ENCODE measurements at regions not wholly inside any gene's neighbourhood (a gene's known extent, or its start where the extent isn't known, plus 50 kb on each side); places are given as distances from the start of the nearest gene placed in this dataset.
"Not testable (repeated sequence)": the region's sequence is repeated elsewhere in the genome, so short reads cannot be mapped to it uniquely, and the experiment has no call there.

- DNase-seq (ENCODE audit: low read depth in 1 of 2, low spot score in 1 of 2) = no peak
Observed at GRCh38 chr3:194249323-194250097, 101.6 kb downstream of the CPN2 start.

- no peak for DNase-seq (ENCODE audit: low read depth in 1 of 2, low spot score in 1 of 2)
Observed at GRCh38 chr3:194250098-194251002, 100.8 kb downstream of the CPN2 start.

GRCh38 chr3:194251007-194251406 lies 100.1 kb downstream of the CPN2 start:
- DNase-seq (ENCODE audit: low read depth in 1 of 2, low spot score in 1 of 2) = no peak

DNA sequence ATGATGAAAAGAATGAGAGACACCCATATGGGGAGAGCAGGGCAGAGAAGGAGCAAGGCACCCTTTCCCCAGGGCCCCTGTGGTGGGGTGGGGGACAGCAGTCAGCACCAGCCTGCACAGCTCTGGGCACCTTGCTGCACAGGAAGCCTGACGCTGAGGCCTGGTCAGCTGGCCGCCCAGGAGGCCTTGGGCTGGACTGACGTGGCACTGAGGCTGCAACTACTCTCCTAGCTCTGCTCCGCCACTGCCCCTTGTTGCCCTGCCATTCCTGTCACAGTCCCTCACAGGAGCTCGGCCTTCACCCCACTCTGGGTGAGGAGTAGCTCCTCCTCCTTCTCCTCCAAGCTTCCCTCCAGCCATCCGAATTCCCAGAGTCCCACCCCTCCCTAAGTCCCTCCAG lies 99.7 kb downstream of the CPN2 start:
- DNase-seq (ENCODE audit: low read depth in 1 of 2, low spot score in 1 of 2) = no peak

DNA sequence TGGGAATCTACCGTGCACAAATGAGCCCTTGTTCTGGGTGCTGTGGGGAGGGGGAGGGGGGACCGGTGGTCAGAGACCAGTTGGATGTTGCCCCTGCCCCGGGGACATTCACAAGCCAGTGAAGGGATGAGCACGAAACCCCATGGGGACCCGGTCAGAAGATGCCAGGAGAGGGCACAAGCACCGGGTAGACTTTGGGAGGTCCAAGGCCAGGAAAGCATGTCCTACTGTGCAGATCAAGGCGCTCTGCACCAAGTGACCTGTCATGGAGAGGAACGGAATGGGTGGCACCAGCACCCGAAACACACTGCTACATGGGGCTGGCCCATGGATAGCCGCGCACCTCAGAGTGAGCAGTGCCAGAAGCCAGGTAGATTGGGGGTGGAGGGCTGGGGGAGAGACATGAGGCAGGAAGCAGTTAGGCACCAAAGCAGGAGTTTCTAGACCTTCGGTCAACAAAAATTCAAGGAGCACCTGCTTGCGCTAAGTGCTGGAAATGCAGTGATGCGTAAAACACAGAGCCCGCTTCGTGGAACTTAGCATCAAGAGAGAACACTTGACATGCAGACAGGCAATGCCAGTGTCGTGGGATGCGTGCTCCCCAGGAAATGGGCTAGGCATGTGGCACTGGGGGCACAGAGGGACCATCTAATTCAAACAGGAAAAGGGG lies 99.1 kb downstream of the CPN2 start:
- DNase-seq (ENCODE audit: low read depth in 1 of 2, low spot score in 1 of 2) = no peak

GRCh38 chr3:194253270-194253669 lies 97.9 kb downstream of the CPN2 start:
- DNase-seq (ENCODE audit: low read depth in 1 of 2, low spot score in 1 of 2) = no peak

DNA sequence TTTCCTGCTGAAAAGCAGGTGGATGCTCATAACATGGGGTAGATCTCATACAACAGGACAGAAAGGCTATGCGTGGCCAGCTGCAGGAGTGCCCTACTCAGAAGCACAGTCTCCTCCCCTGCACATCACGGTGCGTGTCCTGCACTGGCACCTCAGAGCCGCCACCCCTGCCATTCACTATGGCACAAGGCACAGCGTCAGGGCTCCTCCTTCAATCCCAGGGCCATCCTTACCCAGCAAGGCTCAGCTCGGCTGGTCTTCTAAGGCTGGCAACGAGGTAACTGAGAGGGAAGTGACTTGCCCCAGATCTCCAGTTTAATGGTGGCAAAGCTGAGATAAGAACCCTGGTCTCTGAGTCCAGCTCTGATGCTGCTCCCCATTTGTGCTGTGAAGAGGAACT lies 97.1 kb downstream of the CPN2 start:
- DNase-seq (ENCODE audit: low read depth in 1 of 2, low spot score in 1 of 2) = no peak

GRCh38 chr3:194255252-194256039 lies 95.7 kb downstream of the CPN2 start:
- peak in 1 of 2 donors; percentile 12 for DNase-seq (ENCODE audit: low read depth in 1 of 2, low spot score in 1 of 2)

GRCh38 chr3:194256040-194256945 lies 94.8 kb downstream of the CPN2 start:
- DNase-seq (ENCODE audit: low read depth in 1 of 2, low spot score in 1 of 2) = no peak

DNA sequence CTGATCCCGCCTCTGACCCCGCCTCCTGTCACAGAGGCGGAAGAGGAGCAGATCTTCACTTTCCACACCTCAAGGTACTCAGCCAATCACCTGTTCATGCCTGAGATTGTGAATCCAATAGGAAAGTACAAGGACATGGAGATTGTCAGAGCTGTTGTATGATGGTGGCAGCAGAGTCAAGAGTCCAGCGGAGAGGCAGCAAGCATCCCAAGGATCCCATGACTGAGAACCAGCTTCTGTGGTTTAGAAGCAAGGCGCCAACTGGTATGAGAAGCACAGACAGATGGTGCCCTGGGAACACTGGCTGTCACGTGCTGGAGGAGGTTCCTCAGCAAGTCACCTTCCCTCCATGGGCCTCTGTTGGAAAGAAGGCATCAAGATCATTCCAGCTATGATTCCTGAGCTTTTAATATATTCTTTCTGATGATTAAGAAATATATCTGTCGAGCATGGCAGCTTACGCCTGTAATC lies 93.9 kb downstream of the CPN2 start:
- no peak for DNase-seq (ENCODE audit: low read depth in 1 of 2, low spot score in 1 of 2)

GRCh38 chr3:194257916-194258668 lies 93.0 kb downstream of the CPN2 start:
- no peak for DNase-seq (ENCODE audit: low read depth in 1 of 2, low spot score in 1 of 2)

- no peak for DNase-seq (ENCODE audit: low read depth in 1 of 2, low spot score in 1 of 2)
Observed at GRCh38 chr3:194259982-194260766, 91.0 kb downstream of the CPN2 start.

- DNase-seq (ENCODE audit: low read depth in 1 of 2, low spot score in 1 of 2) = no peak
Observed at GRCh38 chr3:194261581-194262063, 89.5 kb downstream of the CPN2 start.

GRCh38 chr3:194262176-194262924 lies 88.8 kb downstream of the CPN2 start:
- DNase-seq (ENCODE audit: low read depth in 1 of 2, low spot score in 1 of 2) = no peak

DNA sequence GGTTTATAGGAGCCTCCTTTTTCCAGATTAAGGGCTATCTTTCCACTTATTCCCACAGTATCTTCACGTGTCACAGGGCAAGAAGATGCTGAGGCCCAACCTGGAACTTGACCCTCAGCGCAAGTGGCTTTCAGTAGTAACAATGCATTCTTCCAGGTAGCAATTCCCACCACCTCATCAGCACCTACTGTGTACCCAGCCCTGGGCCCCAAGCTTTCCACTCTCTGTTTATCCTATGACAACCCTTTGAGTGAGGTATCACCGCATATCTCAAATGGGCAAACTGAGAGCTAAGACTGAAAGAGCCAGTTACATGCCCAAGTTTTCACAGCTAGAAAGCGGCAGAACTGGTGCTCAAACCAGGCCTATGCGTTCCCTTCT lies 88.2 kb downstream of the CPN2 start:
- no peak for DNase-seq (ENCODE audit: low read depth in 1 of 2, low spot score in 1 of 2)

- not testable (repeated sequence) for DNase-seq (ENCODE audit: low read depth in 1 of 2, low spot score in 1 of 2)
Observed at GRCh38 chr3:194264631-194265504, 86.3 kb downstream of the CPN2 start.
